H1 (cell line): ENCODE measurements at regions not wholly inside any gene's neighbourhood (a gene's known extent, or its start where the extent isn't known, plus 50 kb on each side); places are given as distances from the start of the nearest gene placed in this dataset.

ENCODE experiments used
- CTCF ChIA-PET: fragments of 300-600 bp; sonication (Branson Sonifier 250); formaldehyde crosslinking; loops from one replicate; lab custom pipeline; 2021; ENCODE audit not compliant: partially characterized antibody; lab: Charles Lee
- POLR2A ChIA-PET: fragments of 300-600 bp; sonication (Branson Sonifier 250); formaldehyde crosslinking; loops from one replicate; lab custom pipeline; 2021; ENCODE audit warnings: inconsistent platforms; ENCODE audit not compliant: partially characterized antibody; lab: Charles Lee
- DNase-seq, 2 experiments: peaks; one replicate each; pipeline versions ENCODE4 v3.0.0 to v3.0.0-alpha.2; 2010 to 2022; ENCODE audit warnings: low spot score in 2 of 2, low read depth in 1 of 2, mixed read lengths in 1 of 2
- FAIRE-seq: peaks from 2 replicates; lab custom pipeline; 2011; peaks lifted over from hg19 to GRCh38; lab: Jason Lieb, UNC
- H2AFZ ChIP-seq: 2 replicates; pipeline ENCODE4 v1.8.1; 2012; ENCODE audit warnings: low read length, inconsistent platforms
- H2AK5ac ChIP-seq: 2 replicates; pipeline ENCODE4 v1.6.1; 2013; ENCODE audit warnings: low read depth, low read length
- H2BK120ac ChIP-seq: replicated peaks from 2 replicates; pipeline ENCODE3; 2013; ENCODE audit warnings: low read depth, low read length, inconsistent platforms
- H2BK12ac ChIP-seq: 2 replicates; pipeline ENCODE4 v1.6.1; 2013; ENCODE audit warnings: low read depth, low read length
- H2BK15ac ChIP-seq: 2 replicates; pipeline ENCODE4 v1.6.1; 2013; ENCODE audit warnings: low read length
- H2BK20ac ChIP-seq: 2 replicates; pipeline ENCODE4 v1.6.1; 2013; ENCODE audit warnings: low read length
- H2BK5ac ChIP-seq: 2 replicates; pipeline ENCODE4 v1.6.1; 2013; ENCODE audit warnings: low read depth, low read length
- H3K14ac ChIP-seq: 2 replicates; pipeline ENCODE4 v1.6.1; 2013; ENCODE audit warnings: inconsistent platforms; ENCODE audit not compliant: insufficient read length
- H3K18ac ChIP-seq: 2 replicates; pipeline ENCODE4 v1.6.1; 2013; ENCODE audit warnings: low read length; ENCODE audit errors: extremely low read depth
- H3K23ac ChIP-seq: 2 replicates; pipeline ENCODE4 v1.6.1; 2013; ENCODE audit warnings: inconsistent platforms; ENCODE audit not compliant: insufficient read length
- H3K23me2 ChIP-seq: 2 replicates; pipeline ENCODE4 v1.6.1; 2013; ENCODE audit warnings: low read depth, low read length
- H3K27ac ChIP-seq: 2 replicates; pipeline ENCODE4 v1.6.1; 2011; ENCODE audit warnings: low read depth, low read length, inconsistent platforms
- H3K27me3 ChIP-seq, 4 experiments: replicated peaks in 1 of 4; 1 replicate in 1 of 4; 2 replicates in 3 of 4; pipeline versions ENCODE4 v1.6.1 to v1.8.1; 2011 to 2013; ENCODE audit warnings: low read length in 3 of 4, mild to moderate bottlenecking in 3 of 4, inconsistent platforms in 2 of 4, mixed read lengths in 2 of 4, moderate library complexity in 1 of 4; ENCODE audit not compliant: control insufficient read depth in 3 of 4, insufficient read depth in 3 of 4; ENCODE audit errors: extremely low read depth in 1 of 4
- H3K36me3 ChIP-seq, 4 experiments: 2 replicates each; pipeline versions ENCODE4 v1.6.1 to v1.8.1; 2011 to 2013; ENCODE audit warnings: mild to moderate bottlenecking in 4 of 4, low read length in 3 of 4, moderate library complexity in 2 of 4, control low read depth in 1 of 4, inconsistent platforms in 1 of 4; ENCODE audit not compliant: insufficient read depth in 4 of 4, control insufficient read depth in 2 of 4
- H3K4ac ChIP-seq: replicated peaks from 2 replicates; pipeline ENCODE3; 2013; ENCODE audit warnings: low read length, low read depth, mixed read lengths, inconsistent platforms; ENCODE audit not compliant: insufficient read length
- H3K4me1 ChIP-seq, 4 experiments: replicated peaks in 1 of 4; 1 replicate in 1 of 4; 2 replicates in 3 of 4; pipeline versions ENCODE4 v1.6.1 to v1.8.1; 2011 to 2013; ENCODE audit warnings: low read length in 3 of 4, inconsistent platforms in 2 of 4, mixed read lengths in 1 of 4; ENCODE audit not compliant: insufficient read depth in 4 of 4, control insufficient read depth in 3 of 4
- H3K4me2 ChIP-seq, 2 experiments: 2 replicates each; pipeline versions ENCODE4 v1.6.1 to v1.8.1; 2011 to 2013; ENCODE audit warnings: low read depth in 2 of 2, low read length in 2 of 2, control low read depth in 1 of 2, inconsistent platforms in 1 of 2, mild to moderate bottlenecking in 1 of 2; ENCODE audit not compliant: insufficient read depth in 1 of 2
- H3K4me3 ChIP-seq, 4 experiments: fragments of 200-600, 300-600 bp in 1 of 4; sonication (generic), shearing (Covaris generic), sonication (Bioruptor Twin) in 1 of 4; 2 replicates each; pipeline versions ENCODE4 v1.5.1 to v1.8.1; 2011 to 2016; ENCODE audit warnings: low read length in 4 of 4, low read depth in 3 of 4, control low read depth in 2 of 4, inconsistent platforms in 2 of 4, mild to moderate bottlenecking in 2 of 4, mixed read lengths in 1 of 4, moderate library complexity in 1 of 4; ENCODE audit not compliant: insufficient read depth in 2 of 4; ENCODE audit errors: extremely low read depth in 1 of 4
- H3K56ac ChIP-seq: replicated peaks from 2 replicates; pipeline ENCODE3; 2013; ENCODE audit warnings: low read depth, mild to moderate bottlenecking, mixed read lengths, low read length, inconsistent platforms; ENCODE audit not compliant: insufficient read length
- H3K79me1 ChIP-seq: 2 replicates; pipeline ENCODE4 v1.6.1; 2013; ENCODE audit warnings: low read depth, low read length, control low read depth
- H3K79me2 ChIP-seq, 2 experiments: 2 replicates each; pipeline versions ENCODE4 v1.6.1 to v1.8.1; 2012 to 2013; ENCODE audit warnings: low read length in 2 of 2, mild to moderate bottlenecking in 2 of 2, inconsistent platforms in 1 of 2; ENCODE audit not compliant: insufficient read depth in 2 of 2, control insufficient read depth in 1 of 2
- H3K9ac ChIP-seq, 4 experiments: replicated peaks in 1 of 4; 1 replicate in 1 of 4; 2 replicates in 3 of 4; pipeline versions ENCODE4 v1.6.1 to v1.8.1; 2011 to 2013; ENCODE audit warnings: low read depth in 3 of 4, low read length in 3 of 4, control low read depth in 2 of 4, mild to moderate bottlenecking in 2 of 4, moderate library complexity in 2 of 4, inconsistent platforms in 1 of 4; ENCODE audit errors: extremely low read depth in 1 of 4
- H3K9me3 ChIP-seq, 2 experiments: 2 replicates each; pipeline versions ENCODE4 v1.6.1 to v1.8.1; 2012 to 2013; ENCODE audit warnings: mild to moderate bottlenecking in 2 of 2, moderate library complexity in 2 of 2, control low read depth in 1 of 2, inconsistent platforms in 1 of 2, low read depth in 1 of 2, low read length in 1 of 2, mixed read lengths in 1 of 2; ENCODE audit not compliant: insufficient read depth in 2 of 2
- H4K20me1 ChIP-seq, 2 experiments: replicated peaks in 1 of 2; 2 replicates each; pipeline versions ENCODE3 to v1.8.1; 2011 to 2013; ENCODE audit warnings: inconsistent platforms in 2 of 2, low read length in 2 of 2, mild to moderate bottlenecking in 1 of 2; ENCODE audit not compliant: insufficient read depth in 2 of 2, control insufficient read depth in 1 of 2
- H4K5ac ChIP-seq: 2 replicates; pipeline ENCODE4 v1.6.1; 2013; ENCODE audit warnings: low read length, low read depth, mixed read lengths, inconsistent platforms; ENCODE audit not compliant: insufficient read length
- H4K8ac ChIP-seq: 2 replicates; pipeline ENCODE4 v1.8.0; 2013; ENCODE audit warnings: mild to moderate bottlenecking, moderate library complexity, low read length, inconsistent platforms; ENCODE audit not compliant: insufficient read depth; ENCODE audit errors: extremely low read depth
- H4K91ac ChIP-seq: replicated peaks from 2 replicates; pipeline ENCODE3; 2013; ENCODE audit warnings: low read length, mixed read lengths, inconsistent platforms; ENCODE audit not compliant: insufficient read length
- ATF2 ChIP-seq: IDR thresholded peaks from 2 replicates; pipeline ENCODE4 v1.6.1; 2012; ENCODE audit warnings: low read length, inconsistent platforms
- ATF3 ChIP-seq: IDR thresholded peaks from 2 replicates; pipeline ENCODE4 v1.6.1; 2011; ENCODE audit warnings: low read depth, mild to moderate bottlenecking, low read length; ENCODE audit not compliant: insufficient read depth
- CTCF ChIP-seq, 3 experiments: IDR thresholded peaks; 1 replicate in 2 of 3; 2 replicates in 1 of 3; pipeline versions ENCODE4 v1.5.1 to v1.6.1; 2011; ENCODE audit warnings: low read length in 3 of 3, mild to moderate bottlenecking in 3 of 3, inconsistent platforms in 2 of 3, low read depth in 1 of 3, moderate library complexity in 1 of 3; ENCODE audit not compliant: insufficient read depth in 1 of 3; ENCODE audit errors: control extremely low read depth in 1 of 3
- GTF2F1 ChIP-seq: IDR thresholded peaks from 2 replicates; pipeline ENCODE4 v1.6.1; 2012; ENCODE audit warnings: low read depth, low read length, improper control_type of control experiment, borderline replicate concordance
- KDM1A ChIP-seq: fragments of 200-600, 300-600 bp; sonication (generic); IDR thresholded peaks from 2 replicates; pipeline ENCODE4 v1.7.1; 2016; ENCODE audit warnings: mild to moderate bottlenecking, low read length, borderline replicate concordance
- KDM5A ChIP-seq: fragments of 200-600 bp; IDR thresholded peaks from 2 replicates; pipeline ENCODE4 v1.7.1; 2012; ENCODE audit warnings: mild to moderate bottlenecking, low read length, inconsistent platforms, mixed read lengths
- NRF1 ChIP-seq: IDR thresholded peaks from 2 replicates; pipeline ENCODE4 v1.6.1; 2011; ENCODE audit warnings: mild to moderate bottlenecking, low read depth, low read length, improper control_type of control experiment
- RNF2 ChIP-seq: fragments of 200-900, 300-1000 bp; sonication (generic); IDR thresholded peaks from 2 replicates; pipeline ENCODE4 v1.7.1; 2016; ENCODE audit warnings: borderline replicate concordance, low read depth, mild to moderate bottlenecking, antibody characterized with exemption, low read length; ENCODE audit not compliant: poor library complexity, severe bottlenecking; ENCODE audit errors: missing control alignments
- SRF ChIP-seq: IDR thresholded peaks from 2 replicates; pipeline ENCODE4 v1.6.1; 2011; ENCODE audit warnings: mild to moderate bottlenecking, low read depth, low read length, moderate library complexity
- WGBS, 2 experiments: shearing (Covaris generic) in 1 of 2; methylation state at CpG; one replicate each; pipeline versions ENCODE4 v1.1.6 to v1.1.7; 2013 to 2015; ENCODE audit warnings: low lambda C conversion rate in 2 of 2, mixed read lengths in 2 of 2, inconsistent platforms in 1 of 2, low coverage in 1 of 2, missing lambda C conversion rate in 1 of 2; ENCODE audit not compliant: insufficient replicate concordance in 2 of 2, insufficient coverage in 1 of 2, insufficient read length in 1 of 2; ENCODE audit errors: extremely low coverage in 1 of 2, missing lambda C conversion rate in 1 of 2; 5-methylcytosine and 5-hydroxymethylcytosine counted together

- H2BK20ac ChIP-seq, result no peak overlapping the region
- H4K91ac ChIP-seq, result no peak overlapping the region
- no peak overlapping the region for H2BK5ac ChIP-seq
- ChIA-PET CTCF (interaction anchor here (0.9 to 1.9 kb wide), 2 partner anchors 9 to 13 kb away, joined by 3 to 6 read pairs; no protein-coding TSS in a partner anchor), POLR2A (no interaction called here)
- no peak overlapping the region for H2AFZ ChIP-seq
- TF ChIP-seq KDM1A (no peak), ATF2 (no peak), CTCF (IDR thresholded peaks at IDR 0.05; ENCODE audit: control extremely low read depth in 1 of 3, insufficient read depth in 1 of 3, low read depth in 1 of 3, low read length in 3 of 3) (no peak), SRF (no peak), ATF3 (no peak), NRF1 (no peak), GTF2F1 (no peak), KDM5A (no peak), RNF2 (no peak)
- H3K36me3 ChIP-seq, result no peaks in the 10 kb centered on the region
- no peaks in the 10 kb centered on the region for H3K27me3 ChIP-seq
- no peak overlapping the region for H3K14ac ChIP-seq
- no peaks in the 10 kb centered on the region for H4K20me1 ChIP-seq
- 89% methylated on average over 1 of the region's 1 CpG; no CpG with 5 or more reads in 1 of the 2 experiments for WGBS, 2 experiments
- peaks cover 0 to 8% (median 4%) of the 10 kb centered on the region in 4 experiments; a peak in 2 of 7 replicates for H3K4me1 ChIP-seq
- H2AK5ac ChIP-seq, result no peak overlapping the region
- no peak overlapping the region for H3K56ac ChIP-seq
- no peak overlapping the region for H3K23ac ChIP-seq
- H3K79me2 ChIP-seq, result no peaks in the 10 kb centered on the region
- H2BK120ac ChIP-seq, result no peak overlapping the region
- no peak overlapping the region for H2BK15ac ChIP-seq
- no peak for DNase-seq
- H2BK12ac ChIP-seq, result no peak overlapping the region
- H3K4me2 ChIP-seq, result no peak overlapping the region
- no peak overlapping the region for H4K5ac ChIP-seq
- peaks cover 0 to 5% of the 10 kb centered on the region in 2 experiments; a peak in 2 of 4 replicates for H3K9me3 ChIP-seq
- H3K79me1 ChIP-seq, result no peaks in the 10 kb centered on the region; the same call in 1 of the 2 replicates
- H3K23me2 ChIP-seq, result no peaks in the 10 kb centered on the region; the same call in 1 of the 2 replicates
- H3K4me3 ChIP-seq, result no peak overlapping the region
- H3K4ac ChIP-seq, result no peak overlapping the region
- H3K27ac ChIP-seq, result no peak overlapping the region
- FAIRE-seq, result no peak
- H3K9ac ChIP-seq, result no peak overlapping the region
- no peak overlapping the region for H4K8ac ChIP-seq
- H3K18ac ChIP-seq, result no peak overlapping the region
Observed at GRCh38 chr4:120506536-120506935, 416.0 kb downstream of the PRDM5 start.
